T-helper 1 cell (primary cell): ENCODE measurements at regions not wholly inside any gene's neighbourhood (a gene's known extent, or its start where the extent isn't known, plus 50 kb on each side); places are given as distances from the start of the nearest gene placed in this dataset.

Source experiments
- DNase-seq, 5 donors: peaks; one replicate each; pipeline ENCODE4 v3.0.0-alpha.2; 2012 to 2020

GRCh38 chr3:73927203-73927570 is 302.4 kb upstream of the PDZRN3 start:
- no peak for DNase-seq

DNA sequence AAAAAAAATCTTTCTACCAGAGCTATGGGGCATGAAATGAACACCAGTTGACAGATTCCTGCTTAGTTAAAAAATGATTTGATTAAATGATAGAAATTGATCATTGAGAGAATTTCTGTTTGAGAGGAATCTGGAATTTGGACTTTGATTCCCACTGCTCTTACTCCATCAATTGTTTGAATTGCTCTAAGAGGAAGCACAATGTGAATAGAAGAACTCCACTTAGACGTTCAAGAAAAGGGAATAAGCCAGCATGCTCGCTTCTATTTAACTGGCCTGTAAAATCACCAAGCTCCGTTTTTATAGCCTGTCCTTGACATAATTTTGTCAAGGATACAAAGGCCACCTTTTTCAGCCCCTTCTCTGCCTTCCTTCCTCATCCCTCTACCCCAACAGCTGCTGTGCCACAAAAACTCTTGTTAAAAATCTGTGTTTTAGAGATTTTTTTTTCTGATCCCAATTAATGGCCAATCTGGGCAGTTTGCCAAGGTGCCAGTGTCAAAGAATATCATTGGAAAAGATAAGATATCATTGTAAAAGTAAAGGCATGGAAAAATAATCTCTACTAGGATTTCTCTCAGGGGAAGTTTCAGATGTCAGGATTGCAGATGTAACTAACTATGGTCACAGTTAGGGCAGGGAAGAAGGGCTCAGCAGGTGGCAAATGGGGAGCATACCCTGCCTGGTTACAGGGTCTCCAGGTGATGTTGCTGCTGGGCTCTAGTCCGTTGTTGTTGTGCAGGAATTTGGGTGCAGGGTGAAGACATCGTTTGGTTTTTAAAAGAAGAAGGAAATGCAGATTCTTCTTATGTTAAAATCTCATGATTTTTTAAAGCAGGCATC is 301.8 kb upstream of the PDZRN3 start:
- DNase-seq, result no peak

- DNase-seq, result no peak
Measured at GRCh38 chr3:73925011-73925410, 300.3 kb upstream of the PDZRN3 start.

- DNase-seq, result no peak
Measured at GRCh38 chr3:73924048-73924447, 299.3 kb upstream of the PDZRN3 start.

DNA sequence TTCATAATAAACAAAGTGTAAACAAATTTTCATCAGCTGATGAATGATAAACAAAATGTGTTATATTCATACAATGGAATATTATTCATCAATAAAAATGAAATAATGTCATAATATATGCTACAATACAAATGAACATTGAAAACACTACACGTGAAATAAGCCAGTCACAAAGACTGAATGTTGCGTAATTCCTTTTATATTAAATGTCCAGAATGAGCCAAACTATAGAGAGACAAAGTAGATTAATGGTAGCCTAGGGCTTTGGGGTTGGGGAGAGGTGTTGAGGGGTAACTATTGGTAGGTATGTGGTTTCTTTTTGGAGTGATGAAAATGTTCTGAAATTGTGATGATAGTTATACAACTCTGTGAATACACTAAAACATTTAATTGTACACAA is 292.9 kb upstream of the PDZRN3 start:
- DNase-seq, result no peak

GRCh38 chr3:73915886-73916285 is 291.1 kb upstream of the PDZRN3 start:
- DNase-seq, result no peak

- no peak for DNase-seq
Measured at GRCh38 chr3:73908218-73908617, 283.5 kb upstream of the PDZRN3 start.

DNA sequence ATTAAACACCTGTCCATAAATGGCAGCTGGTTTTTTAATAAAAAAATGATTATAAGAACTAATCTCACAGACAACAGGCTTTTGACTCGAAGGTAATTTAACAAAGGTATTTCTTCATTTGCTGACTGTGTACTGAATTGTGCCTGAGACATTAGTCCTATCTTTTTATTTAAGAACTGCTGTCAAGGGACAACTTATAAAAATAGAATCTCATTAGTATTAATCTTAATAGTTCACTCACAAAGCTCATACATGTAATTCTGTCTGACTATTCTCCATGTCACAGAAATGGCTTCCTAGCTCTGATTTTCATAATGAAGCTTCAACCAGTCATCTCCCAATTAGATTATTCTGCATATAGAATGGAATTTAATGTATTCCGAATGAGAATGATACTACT is 276.9 kb upstream of the PDZRN3 start:
- no peak for DNase-seq

GRCh38 chr3:73894474-73895213 is 269.9 kb upstream of the PDZRN3 start:
- DNase-seq, result no peak

- DNase-seq, result no peak
Measured at GRCh38 chr3:73893089-73893488, 268.3 kb upstream of the PDZRN3 start.

GRCh38 chr3:73885862-73886261 is 261.1 kb upstream of the PDZRN3 start:
- DNase-seq, result no peak

DNA sequence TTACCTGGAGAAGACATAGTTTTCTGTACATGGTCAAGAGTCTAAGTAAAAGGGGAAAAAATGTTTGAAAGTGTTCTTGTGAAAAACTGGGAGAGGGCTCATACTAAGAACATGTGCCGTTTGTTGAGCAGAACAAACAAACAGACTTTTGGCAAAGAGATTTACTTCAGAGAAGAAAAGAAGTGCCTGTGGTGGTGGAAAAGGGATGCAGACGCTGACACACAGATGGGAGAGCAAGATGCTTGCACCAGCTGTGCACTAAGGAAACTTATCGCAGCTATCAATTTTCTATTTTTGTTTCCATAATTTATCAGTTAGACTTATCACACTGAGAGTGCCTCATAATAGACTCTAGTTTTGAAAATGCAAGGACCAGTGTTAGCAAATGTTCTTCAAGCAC is 259.6 kb upstream of the PDZRN3 start:
- DNase-seq, result no peak

DNA sequence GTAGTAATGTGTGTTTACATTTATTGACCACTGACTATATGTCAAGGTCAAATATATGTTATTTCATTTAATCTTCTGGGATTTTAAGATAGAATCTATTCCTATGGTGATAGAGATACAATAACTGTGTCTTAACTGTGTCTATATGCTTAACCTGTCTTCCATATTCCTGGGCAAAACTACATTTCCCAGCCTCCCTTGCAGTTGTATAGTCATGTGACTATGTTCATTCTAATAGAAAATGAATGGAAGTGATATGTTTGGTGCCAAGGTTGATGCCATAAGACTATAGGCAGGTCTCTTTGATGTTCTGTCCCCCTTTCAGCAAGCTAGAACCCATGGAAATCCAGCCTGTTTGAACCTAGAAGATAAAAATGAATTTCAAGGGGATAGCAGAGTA is 258.8 kb upstream of the PDZRN3 start:
- no peak for DNase-seq

- DNase-seq, result no peak
Measured at GRCh38 chr3:73874606-73875369, 250.0 kb upstream of the PDZRN3 start.

GRCh38 chr3:73874161-73874560 is 249.4 kb upstream of the PDZRN3 start:
- DNase-seq, result no peak

GRCh38 chr3:73868688-73869315 is 244.1 kb upstream of the PDZRN3 start:
- DNase-seq, result no peak

DNA sequence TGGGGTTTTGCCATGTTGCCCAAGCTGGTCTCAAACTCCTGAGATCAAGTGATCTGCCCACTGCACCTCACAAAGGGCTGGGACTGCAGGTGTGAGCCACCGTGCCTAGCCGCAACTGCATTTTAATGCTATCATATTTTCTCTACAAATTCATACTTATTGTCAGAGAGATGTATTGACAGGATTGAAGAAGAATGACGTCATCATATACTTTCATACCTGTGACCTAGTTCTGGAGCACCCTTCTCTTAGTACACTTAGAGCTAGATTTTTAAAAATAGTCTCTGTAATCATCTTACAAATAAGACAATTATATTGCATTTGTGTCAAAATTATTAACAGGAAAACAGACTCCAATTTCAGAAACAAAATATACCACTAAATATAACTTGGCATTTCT is 242.8 kb upstream of the PDZRN3 start:
- no peak for DNase-seq

GRCh38 chr3:73866846-73867245 is 242.1 kb upstream of the PDZRN3 start:
- DNase-seq, result no peak

GRCh38 chr3:73863546-73864079 is 238.9 kb upstream of the PDZRN3 start:
- DNase-seq, result no peak

- DNase-seq, result no peak
Measured at GRCh38 chr3:73855813-73856212, 231.1 kb upstream of the PDZRN3 start.

DNA sequence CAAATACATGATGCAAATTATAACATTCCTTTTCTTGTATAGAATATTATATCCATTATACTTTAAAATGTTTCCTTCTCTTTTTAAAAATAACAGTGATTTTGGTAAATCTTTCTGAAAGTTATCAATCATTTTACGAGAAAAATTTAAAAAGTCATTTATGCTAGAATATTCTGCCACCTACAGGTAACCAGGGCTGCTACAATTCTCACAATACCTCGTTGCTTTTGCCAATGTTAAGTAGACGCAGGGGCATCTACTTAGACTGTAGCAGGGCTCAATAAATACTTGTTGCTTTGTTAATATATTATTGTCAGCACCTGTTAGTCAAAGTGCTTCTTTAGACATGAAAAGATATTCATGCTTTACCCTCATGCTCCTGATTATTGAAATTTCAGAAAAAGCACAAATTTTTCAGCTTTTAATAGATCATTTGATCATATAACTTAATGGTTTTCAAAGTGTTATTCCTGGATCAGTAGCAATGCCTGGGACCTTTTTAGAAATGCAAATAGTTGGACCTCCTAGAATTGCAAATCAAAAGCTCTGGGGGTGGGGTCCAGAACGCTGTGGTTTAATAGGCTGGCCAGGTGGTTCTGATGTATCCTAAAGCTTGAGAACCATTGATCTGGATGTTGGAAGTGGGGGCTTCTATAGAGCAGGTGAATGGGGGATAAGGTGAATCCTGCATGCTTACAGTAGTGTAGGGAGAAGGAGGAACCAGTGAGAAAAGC is 223.6 kb upstream of the PDZRN3 start:
- DNase-seq, result no peak

DNA sequence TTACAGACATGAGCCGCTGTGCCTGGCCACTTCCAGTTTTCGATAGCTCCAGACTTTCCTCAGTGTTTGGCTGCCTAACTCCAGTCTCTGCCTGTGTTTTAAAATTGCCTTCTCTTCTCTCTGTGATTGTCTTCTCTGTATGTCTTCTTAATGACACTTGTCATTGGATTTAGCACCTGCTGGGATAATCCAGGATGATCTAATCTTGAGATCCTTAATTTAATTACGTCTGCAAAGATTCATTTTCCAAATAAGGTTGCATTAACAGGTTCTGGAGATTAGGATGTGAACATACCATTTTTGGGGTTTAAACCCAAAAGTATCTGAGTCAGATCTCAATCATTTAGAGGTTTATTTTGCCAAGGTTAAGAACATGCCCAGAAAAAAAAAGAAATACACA is 222.2 kb upstream of the PDZRN3 start:
- no peak for DNase-seq
